ENCODE measurements at regions not wholly inside any gene's neighbourhood (a gene's known extent, or its start where the extent isn't known, plus 50 kb on each side); places are given as distances from the start of the nearest gene placed in this dataset.

DNA sequence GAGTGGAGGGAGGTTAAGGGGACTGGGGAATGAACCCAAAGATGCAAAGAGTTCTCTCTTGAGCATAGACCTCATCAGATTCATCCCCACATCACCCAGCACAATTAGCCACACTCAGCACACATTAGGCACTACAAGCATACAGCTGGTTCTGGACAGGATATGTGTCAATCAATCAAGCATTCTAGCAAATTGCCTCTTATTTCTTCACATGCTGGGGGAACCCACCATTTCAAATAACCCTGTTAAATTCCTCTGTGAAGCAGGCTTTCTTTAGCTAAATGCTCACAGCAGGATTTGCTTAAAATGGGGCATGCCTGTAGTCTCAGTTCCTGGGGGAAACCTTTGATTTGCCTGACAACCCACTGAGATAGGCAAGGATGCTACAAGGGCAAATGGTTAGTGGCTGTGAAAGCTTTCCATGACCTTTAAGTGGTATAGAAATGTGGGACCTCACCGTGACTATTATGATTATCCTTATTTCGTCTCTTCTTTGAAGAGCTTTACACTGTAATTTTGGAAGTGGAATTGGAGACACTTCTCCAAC, 193.4 kb upstream of the ZMIZ1 start:
- no peak overlapping the region for H3K27ac Mint-ChIP-seq (ENCODE audit: unreplicated experiment)
- H3K4me3 Mint-ChIP-seq (ENCODE audit: unreplicated experiment) = no peak overlapping the region
- TF ChIP-seq, protein P1, sequence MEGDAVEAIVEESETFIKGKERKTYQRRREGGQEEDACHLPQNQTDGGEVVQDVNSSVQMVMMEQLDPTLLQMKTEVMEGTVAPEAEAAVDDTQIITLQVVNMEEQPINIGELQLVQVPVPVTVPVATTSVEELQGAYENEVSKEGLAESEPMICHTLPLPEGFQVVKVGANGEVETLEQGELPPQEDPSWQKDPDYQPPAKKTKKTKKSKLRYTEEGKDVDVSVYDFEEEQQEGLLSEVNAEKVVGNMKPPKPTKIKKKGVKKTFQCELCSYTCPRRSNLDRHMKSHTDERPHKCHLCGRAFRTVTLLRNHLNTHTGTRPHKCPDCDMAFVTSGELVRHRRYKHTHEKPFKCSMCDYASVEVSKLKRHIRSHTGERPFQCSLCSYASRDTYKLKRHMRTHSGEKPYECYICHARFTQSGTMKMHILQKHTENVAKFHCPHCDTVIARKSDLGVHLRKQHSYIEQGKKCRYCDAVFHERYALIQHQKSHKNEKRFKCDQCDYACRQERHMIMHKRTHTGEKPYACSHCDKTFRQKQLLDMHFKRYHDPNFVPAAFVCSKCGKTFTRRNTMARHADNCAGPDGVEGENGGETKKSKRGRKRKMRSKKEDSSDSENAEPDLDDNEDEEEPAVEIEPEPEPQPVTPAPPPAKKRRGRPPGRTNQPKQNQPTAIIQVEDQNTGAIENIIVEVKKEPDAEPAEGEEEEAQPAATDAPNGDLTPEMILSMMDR (IDR thresholded peaks at IDR 0.05) = no peak
- no peaks in the 10 kb centered on the region for H3K4me1 Mint-ChIP-seq (ENCODE audit: low read depth)
- H3K27me3 Mint-ChIP-seq (ENCODE audit: low read depth) = peaks cover 4% of the 10 kb centered on the region
- H3K36me3 Mint-ChIP-seq (ENCODE audit: low read depth) = peaks cover 4% of the 10 kb centered on the region
- DNase-seq (ENCODE audit: low spot score) = no peak
- H3K9me3 Mint-ChIP-seq (ENCODE audit: low read depth) = peaks cover 11% of the 10 kb centered on the region

DNA sequence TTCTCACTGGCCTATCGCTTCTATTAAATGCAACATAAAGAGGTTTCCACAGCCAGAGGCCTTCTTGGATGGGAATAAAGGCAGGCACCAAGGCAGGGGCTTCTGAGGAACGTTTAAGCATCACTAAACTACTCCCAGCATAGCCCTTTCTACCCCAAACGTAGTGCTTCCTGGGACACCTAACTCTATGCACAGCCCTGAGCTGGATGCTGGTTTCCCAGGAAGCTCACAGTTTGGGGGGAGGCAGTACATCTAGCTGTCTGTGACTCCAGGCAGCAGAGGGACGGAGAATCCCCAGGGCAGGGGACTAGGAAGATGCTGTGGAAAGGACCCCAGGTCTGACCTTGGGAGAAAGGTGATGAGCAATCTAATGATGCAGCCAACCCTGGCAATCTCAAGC, 192.8 kb upstream of the ZMIZ1 start:
- DNase-seq (ENCODE audit: low spot score) = no peak
- Mint-ChIP-seq H3K4me3 (ENCODE audit: unreplicated experiment) (no peak overlapping the region), H3K27ac (ENCODE audit: unreplicated experiment) (no peak overlapping the region), H3K4me1 (ENCODE audit: low read depth) (no peaks in the 10 kb centered on the region), H3K27me3 (ENCODE audit: low read depth) (peaks cover 4% of the 10 kb centered on the region), H3K9me3 (ENCODE audit: low read depth) (peaks cover 13% of the 10 kb centered on the region), H3K36me3 (ENCODE audit: low read depth) (peaks cover 4% of the 10 kb centered on the region)
- TF ChIP-seq, protein P1 (IDR thresholded peaks at IDR 0.05) = no peak

DNA sequence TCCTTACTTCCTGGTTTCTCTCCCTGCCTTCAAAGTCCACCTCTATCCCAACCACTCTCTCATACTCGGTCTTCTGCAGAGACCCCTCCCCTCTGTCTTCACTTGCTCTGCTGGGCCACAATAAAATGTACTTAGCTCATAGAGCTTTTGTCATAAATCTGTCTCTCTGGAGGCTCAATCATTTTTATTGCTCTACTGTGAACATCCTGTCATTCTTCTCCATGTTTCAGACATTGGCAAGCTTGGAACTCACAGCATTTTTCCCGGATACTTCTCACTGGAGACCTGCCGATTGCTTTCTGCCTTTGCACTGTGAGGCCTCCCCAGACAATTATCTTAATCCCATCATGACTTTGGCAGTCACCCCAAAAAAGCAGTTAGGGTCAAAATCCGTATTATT, 192.3 kb upstream of the ZMIZ1 start:
- peaks cover 13% of the 10 kb centered on the region for H3K9me3 Mint-ChIP-seq (ENCODE audit: low read depth)
- no peak overlapping the region for H3K27ac Mint-ChIP-seq (ENCODE audit: unreplicated experiment)
- no peak overlapping the region for H3K4me3 Mint-ChIP-seq (ENCODE audit: unreplicated experiment)
- peaks cover 4% of the 10 kb centered on the region for H3K27me3 Mint-ChIP-seq (ENCODE audit: low read depth)
- DNase-seq (ENCODE audit: low spot score) = no peak
- TF ChIP-seq, protein P1 (IDR thresholded peaks at IDR 0.05) = no peak
- no peaks in the 10 kb centered on the region for H3K4me1 Mint-ChIP-seq (ENCODE audit: low read depth)
- peaks cover 4% of the 10 kb centered on the region for H3K36me3 Mint-ChIP-seq (ENCODE audit: low read depth)

DNA sequence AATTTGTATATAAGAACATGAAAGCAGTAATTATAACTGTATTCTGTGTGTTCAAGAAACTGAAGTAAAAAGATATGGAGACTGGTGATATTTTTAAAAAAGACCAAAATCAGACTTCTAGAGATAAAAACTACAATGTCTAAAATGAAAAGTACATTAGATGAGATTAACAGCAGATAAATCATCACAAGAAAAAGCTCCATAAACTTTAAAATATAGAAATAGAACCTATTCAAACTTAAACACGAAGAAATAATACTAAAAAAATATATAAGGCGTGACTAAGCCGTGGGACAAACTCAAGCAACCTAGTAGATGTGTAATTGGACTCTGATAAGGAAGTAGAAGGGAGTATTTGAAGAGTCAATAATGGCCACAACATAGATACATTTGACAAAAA, 189.1 kb upstream of the ZMIZ1 start:
- no peak for DNase-seq (ENCODE audit: low spot score)
- peaks cover 29% of the 10 kb centered on the region for H3K9me3 Mint-ChIP-seq (ENCODE audit: low read depth)
- no peaks in the 10 kb centered on the region for H3K4me1 Mint-ChIP-seq (ENCODE audit: low read depth)
- H3K4me3 Mint-ChIP-seq (ENCODE audit: unreplicated experiment) = no peak overlapping the region
- H3K27ac Mint-ChIP-seq (ENCODE audit: unreplicated experiment) = no peak overlapping the region
- TF ChIP-seq, protein P1 (IDR thresholded peaks at IDR 0.05) = no peak
- no peaks in the 10 kb centered on the region for H3K27me3 Mint-ChIP-seq (ENCODE audit: low read depth)
- H3K36me3 Mint-ChIP-seq (ENCODE audit: low read depth) = peaks cover 4% of the 10 kb centered on the region

DNA sequence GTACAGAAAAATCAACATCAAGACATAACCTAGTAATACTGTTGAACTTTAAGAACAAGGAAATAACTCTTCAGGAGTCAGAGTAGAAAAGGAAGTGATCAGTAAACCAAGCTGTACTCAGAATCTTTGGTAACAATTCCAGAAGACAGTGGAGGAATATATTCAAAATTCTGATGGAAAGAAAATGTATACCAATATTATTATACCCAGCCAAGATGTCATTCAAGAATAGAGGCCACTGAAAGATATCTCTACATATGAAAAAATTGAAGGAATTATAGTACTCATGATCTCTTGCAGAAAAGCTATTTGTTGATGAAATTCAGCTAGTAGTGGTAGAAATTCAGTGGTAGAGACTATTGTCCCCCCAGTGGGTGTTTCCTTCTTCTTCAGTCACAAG, 182.6 kb upstream of the ZMIZ1 start:
- peaks cover 4% of the 10 kb centered on the region for H3K36me3 Mint-ChIP-seq (ENCODE audit: low read depth)
- no peak for DNase-seq (ENCODE audit: low spot score)
- H3K4me1 Mint-ChIP-seq (ENCODE audit: low read depth) = no peaks in the 10 kb centered on the region
- TF ChIP-seq, protein P1 (IDR thresholded peaks at IDR 0.05) = no peak
- H3K4me3 Mint-ChIP-seq (ENCODE audit: unreplicated experiment) = no peak overlapping the region
- peaks cover 29% of the 10 kb centered on the region for H3K9me3 Mint-ChIP-seq (ENCODE audit: low read depth)
- H3K27me3 Mint-ChIP-seq (ENCODE audit: low read depth) = peaks cover 10% of the 10 kb centered on the region
- no peak overlapping the region for H3K27ac Mint-ChIP-seq (ENCODE audit: unreplicated experiment)
